ENCODE measurements at regions not wholly inside any gene's neighbourhood (a gene's known extent, or its start where the extent isn't known, plus 50 kb on each side); places are given as distances from the start of the nearest gene placed in this dataset.

- TF ChIP-seq CHD7 (IDR thresholded peaks at IDR 0.05; ENCODE audit: insufficient replicate concordance, low read length) (no peak), E2F6 (IDR thresholded peaks at IDR 0.05) (no peak), NANOG (IDR thresholded peaks at IDR 0.05; ENCODE audit: insufficient read depth, low read depth, low read length, poor library complexity, severe bottlenecking) (no peak), RNF2 (IDR thresholded peaks at IDR 0.05; ENCODE audit: borderline replicate concordance, low read depth, low read length, missing control alignments, poor library complexity, severe bottlenecking) (no peak), SP4 (IDR thresholded peaks at IDR 0.05; ENCODE audit: low read length) (no peak), TAF7 (optimal IDR thresholded peaks at IDR 0.05; ENCODE audit: borderline replicate concordance, low read depth, low read length) (no peak), CTBP2 (IDR thresholded peaks at IDR 0.05; ENCODE audit: borderline replicate concordance, insufficient read depth, insufficient read length, low read length) (no peak), POLR2AphosphoS5 (IDR thresholded peaks at IDR 0.05; ENCODE audit: low read depth, low read length) (no peak), KDM5A (IDR thresholded peaks at IDR 0.05; ENCODE audit: low read length) (no peak), CREB1 (IDR thresholded peaks at IDR 0.05) (no peak), BCL11A (IDR thresholded peaks at IDR 0.05; ENCODE audit: low read depth in 2 of 2, low read length in 2 of 2) (no peak), SIRT6 (IDR thresholded peaks at IDR 0.05; ENCODE audit: low read length) (no peak)
Observed at GRCh38 chr11:69397732-69398131, 83.7 kb upstream of the LINC01488 start (continued).

Measured in H1 (cell line).